Neural progenitor cell (in vitro differentiated cells): ENCODE measurements at regions not wholly inside any gene's neighbourhood (a gene's known extent, or its start where the extent isn't known, plus 50 kb on each side); places are given as distances from the start of the nearest gene placed in this dataset.
"Not testable (repeated sequence)": the region's sequence is repeated elsewhere in the genome, so short reads cannot be mapped to it uniquely, and the experiment has no call there.

Source experiments
- DNase-seq: peaks from one replicate; pipeline ENCODE4 v3.0.0-alpha.2; 2016; ENCODE audit warnings: low spot score
- H2AFZ ChIP-seq: fragments of 200-600 bp; sonication (generic); replicated peaks from 2 replicates; pipeline ENCODE4 v1.6.1; 2016; ENCODE audit warnings: antibody characterized with exemption
- H3F3A ChIP-seq: fragments of 200-600 bp; sonication (generic); 2 replicates; pipeline ENCODE4 v1.6.1; 2016; ENCODE audit warnings: antibody characterized with exemption, low read depth
- H3K27ac ChIP-seq: fragments of 200-600 bp; sonication (generic); 2 replicates; pipeline ENCODE4 v1.5.1; 2016; ENCODE audit warnings: mild to moderate bottlenecking
- H3K27me3 ChIP-seq: fragments of 200-600 bp; sonication (generic); 2 replicates; pipeline ENCODE4 v1.6.1; 2016; ENCODE audit warnings: mild to moderate bottlenecking, moderate library complexity
- H3K36me3 ChIP-seq: fragments of 200-600 bp; sonication (generic); 2 replicates; pipeline ENCODE4 v1.5.1; 2016
- H3K4me1 ChIP-seq: fragments of 200-600 bp; sonication (generic); 2 replicates; pipeline ENCODE4 v1.6.1; 2016; ENCODE audit warnings: mixed run types
- H3K4me2 ChIP-seq: fragments of 200-600 bp; sonication (generic); 2 replicates; pipeline ENCODE4 v1.6.1; 2016
- H3K4me3 ChIP-seq: fragments of 200-600 bp; sonication (generic); 2 replicates; pipeline ENCODE4 v1.5.1; 2016
- H3K79me2 ChIP-seq: fragments of 200-600 bp; sonication (generic); 2 replicates; pipeline ENCODE4 v1.6.1; 2016; ENCODE audit warnings: low read depth
- H3K9ac ChIP-seq: fragments of 200-600 bp; sonication (generic); 2 replicates; pipeline ENCODE4 v1.6.1; 2016
- H3K9me3 ChIP-seq: fragments of 200-600 bp; sonication (generic); 2 replicates; pipeline ENCODE4 v1.5.1; 2016; ENCODE audit warnings: low read depth
- H4K20me1 ChIP-seq: fragments of 200-600 bp; sonication (generic); 2 replicates; pipeline ENCODE4 v1.6.1; 2016; ENCODE audit warnings: low read depth
- H3K27ac Mint-ChIP-seq: 3 replicates; pipeline ENCODE4 v1.8.0; 2021; ENCODE audit warnings: mixed read lengths
- H3K27me3 Mint-ChIP-seq: 2 replicates; pipeline ENCODE4 v1.8.0; 2022; ENCODE audit warnings: low read depth, mild to moderate bottlenecking, inconsistent platforms, moderate library complexity, mixed read lengths; ENCODE audit not compliant: insufficient read depth
- H3K36me3 Mint-ChIP-seq: 3 replicates; pipeline ENCODE4 v1.8.0; 2021; ENCODE audit warnings: mixed read lengths
- H3K4me1 Mint-ChIP-seq: 3 replicates; pipeline ENCODE4 v1.8.0; 2021; ENCODE audit warnings: mixed read lengths
- H3K4me3 Mint-ChIP-seq: 3 replicates; pipeline ENCODE4 v1.8.0; 2021; ENCODE audit warnings: mild to moderate bottlenecking, moderate library complexity, mixed read lengths
- H3K9me3 Mint-ChIP-seq: 3 replicates; pipeline ENCODE4 v1.8.0; 2020; ENCODE audit warnings: mixed read lengths
- CTCF ChIP-seq: fragments of 200-600 bp; sonication (generic); IDR thresholded peaks from 2 replicates; pipeline ENCODE4 v1.5.1; 2017; ENCODE audit warnings: antibody characterized with exemption, mild to moderate bottlenecking
- EZH2 ChIP-seq: fragments of 200-600 bp; sonication (generic); IDR thresholded peaks from 2 replicates; pipeline ENCODE4 v1.6.1; 2017; ENCODE audit warnings: antibody characterized with exemption, mild to moderate bottlenecking, moderate library complexity
- EZH2phosphoT487 ChIP-seq: fragments of 200-600 bp; sonication (generic); IDR thresholded peaks from 2 replicates; pipeline ENCODE4 v1.6.1; 2017; ENCODE audit warnings: antibody characterized with exemption

GRCh38 chr5:163339148-163339547, 98.2 kb upstream of the CCNG1 start:
- Histone ChIP-seq H3K27ac (no peak overlapping the region), H3K36me3 (no peaks in the 10 kb centered on the region), H3K4me3 (no peak overlapping the region), H3K27me3 (no peaks in the 10 kb centered on the region), H3K79me2 (no peaks in the 10 kb centered on the region), H3F3A (no peaks in the 10 kb centered on the region), H4K20me1 (no peaks in the 10 kb centered on the region), H3K9ac (no peak overlapping the region), H3K4me1 (no peaks in the 10 kb centered on the region), H2AFZ (no peak overlapping the region), H3K4me2 (no peak overlapping the region), H3K9me3 (no peaks in the 10 kb centered on the region)
- DNase-seq: no peak
- Mint-ChIP-seq H3K27ac (no peak overlapping the region), H3K27me3 (peaks cover 7% of the 10 kb centered on the region), H3K9me3 (peaks cover 16% of the 10 kb centered on the region), H3K36me3 (no peaks in the 10 kb centered on the region), H3K4me1 (no peaks in the 10 kb centered on the region), H3K4me3 (no peak overlapping the region)
- TF ChIP-seq EZH2 (no peak), CTCF (no peak), EZH2phosphoT487 (no peak)

- H3K36me3 ChIP-seq, H3K4me1 Mint-ChIP-seq, H3K9me3 ChIP-seq, H3K9ac ChIP-seq, H3K27ac ChIP-seq, H3K4me1 ChIP-seq, H3K79me2 ChIP-seq, H3K36me3 Mint-ChIP-seq, DNase-seq, H3K4me3 Mint-ChIP-seq, H3K27me3 ChIP-seq, H2AFZ ChIP-seq, H3F3A ChIP-seq, H3K4me2 ChIP-seq, H3K4me3 ChIP-seq, H3K27ac Mint-ChIP-seq, H3K9me3 Mint-ChIP-seq, H4K20me1 ChIP-seq, H3K27me3 Mint-ChIP-seq: not testable (repeated sequence)
Measured at GRCh38 chr5:163340378-163340777, 97.0 kb upstream of the CCNG1 start.

GRCh38 chr5:163342306-163342705, 95.1 kb upstream of the CCNG1 start:
- Histone ChIP-seq H4K20me1 (no peaks in the 10 kb centered on the region), H3K4me3 (no peak overlapping the region), H3K9ac (no peak overlapping the region), H3K36me3 (no peaks in the 10 kb centered on the region), H3K79me2 (no peaks in the 10 kb centered on the region), H3K27me3 (no peaks in the 10 kb centered on the region), H3K9me3 (no peaks in the 10 kb centered on the region), H3F3A (no peaks in the 10 kb centered on the region), H2AFZ (no peak overlapping the region), H3K4me2 (no peak overlapping the region), H3K4me1 (peaks cover 3% of the 10 kb centered on the region), H3K27ac (no peak overlapping the region)
- no peak overlapping the region for H3K27ac Mint-ChIP-seq
- no peaks in the 10 kb centered on the region for H3K36me3 Mint-ChIP-seq
- no peak overlapping the region for H3K4me3 Mint-ChIP-seq
- peaks cover 5% of the 10 kb centered on the region for H3K27me3 Mint-ChIP-seq
- H3K9me3 Mint-ChIP-seq: no peaks in the 10 kb centered on the region
- no peak for TF ChIP-seq EZH2
- no peak for TF ChIP-seq CTCF
- TF ChIP-seq EZH2phosphoT487: no peak
- no peak for DNase-seq
- no peaks in the 10 kb centered on the region for H3K4me1 Mint-ChIP-seq

- Histone ChIP-seq H3K9ac (no peak overlapping the region), H3K9me3 (no peaks in the 10 kb centered on the region), H3K36me3 (no peaks in the 10 kb centered on the region), H3K4me2 (no peak overlapping the region), H3K4me1 (peaks cover 5% of the 10 kb centered on the region), H3K27ac (no peak overlapping the region), H3K4me3 (no peak overlapping the region), H3F3A (no peaks in the 10 kb centered on the region), H2AFZ (no peak overlapping the region), H3K79me2 (no peaks in the 10 kb centered on the region), H3K27me3 (no peaks in the 10 kb centered on the region), H4K20me1 (no peaks in the 10 kb centered on the region)
- H3K4me3 Mint-ChIP-seq: no peak overlapping the region
- peaks cover 5% of the 10 kb centered on the region for H3K27me3 Mint-ChIP-seq
- no peaks in the 10 kb centered on the region for H3K4me1 Mint-ChIP-seq
- no peak overlapping the region for H3K27ac Mint-ChIP-seq
- TF ChIP-seq CTCF: no peak
- DNase-seq: no peak
- no peaks in the 10 kb centered on the region for H3K36me3 Mint-ChIP-seq
- no peaks in the 10 kb centered on the region for H3K9me3 Mint-ChIP-seq
Measured at GRCh38 chr5:163345216-163345615, 92.2 kb upstream of the CCNG1 start.
